ENCODE measurements at regions not wholly inside any gene's neighbourhood (a gene's known extent, or its start where the extent isn't known, plus 50 kb on each side); places are given as distances from the start of the nearest gene placed in this dataset.

DNA sequence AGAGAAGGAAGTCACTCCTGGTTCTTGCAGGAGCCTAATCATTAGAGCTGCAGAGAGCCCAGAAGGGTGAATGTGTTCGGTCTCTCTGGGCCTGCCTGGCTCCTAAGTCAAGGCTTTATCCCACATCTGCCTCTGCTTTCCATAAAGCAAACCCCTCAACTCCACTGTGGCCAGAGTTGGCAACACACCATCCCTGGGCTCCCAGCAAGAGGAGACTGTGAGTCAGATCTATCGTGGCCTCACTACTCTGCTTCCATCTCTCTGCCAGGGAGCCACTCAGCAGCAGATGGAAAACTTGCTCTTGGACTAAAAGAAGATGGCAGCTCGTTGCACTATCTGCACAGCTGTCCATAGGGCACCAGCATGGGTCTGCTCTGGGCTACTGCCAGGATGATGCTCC is 348.2 kb downstream of the FBXW7 start:
- POLR2A ChIA-PET = no interaction called here
- Mint-ChIP-seq H3K4me1 (peaks cover 2% of the 10 kb centered on the region), H3K27me3 (no peaks in the 10 kb centered on the region), H3K4me3 (no peak overlapping the region), H3K9me3 (ENCODE audit: insufficient read depth) (peaks cover 6% of the 10 kb centered on the region), H3K27ac (no peak overlapping the region)
- H2AFZ ChIP-seq (ENCODE audit: insufficient read depth, low read depth, low read length, poor library complexity, severe bottlenecking) = no peak overlapping the region
- no peaks in the 10 kb centered on the region for H3K4me1 ChIP-seq (ENCODE audit: control insufficient read depth in 2 of 2, insufficient read depth in 2 of 2, low read length in 2 of 2)
- no peak overlapping the region for H3K27ac ChIP-seq (ENCODE audit: low read length in 2 of 2)
- CTCF ChIA-PET = no interaction called here
- H3K36me3 ChIP-seq (replicated peaks in 1 of 2; ENCODE audit: control extremely low read depth in 1 of 2, control insufficient read depth in 1 of 2, extremely low read depth in 1 of 2, insufficient read depth in 2 of 2, low read length in 1 of 2) = no peaks in the 10 kb centered on the region
- intact Hi-C loops (cut with micrococcal nuclease) = no loop called here
- no peaks in the 10 kb centered on the region for H3K9me3 ChIP-seq (ENCODE audit: control extremely low read depth in 1 of 3, control insufficient read depth in 2 of 3, insufficient read depth in 1 of 3, low read length in 2 of 3)
- no peaks in the 10 kb centered on the region for H4K20me1 ChIP-seq (ENCODE audit: control insufficient read depth, insufficient read depth, low read length, poor library complexity, severe bottlenecking)
- no peaks in the 10 kb centered on the region for H3K27me3 ChIP-seq (replicated peaks in 1 of 4; ENCODE audit: control extremely low read depth in 1 of 4, control insufficient read depth in 3 of 4, insufficient read depth in 4 of 4, low read length in 3 of 4)
- H3K9ac ChIP-seq (ENCODE audit: low read length) = no peak overlapping the region
- H3K79me2 ChIP-seq (ENCODE audit: control insufficient read depth, insufficient read depth, low read length) = no peaks in the 10 kb centered on the region
- DNase-seq = no peak
- no peak for ATAC-seq (ENCODE audit: low read depth)
- 91% methylated on average over 3 of the region's 3 CpGs for WGBS (ENCODE audit: insufficient coverage)
- H3K4me2 ChIP-seq (replicated peaks; ENCODE audit: low read depth, low read length, poor library complexity, severe bottlenecking) = no peak overlapping the region
- H3K4me3 ChIP-seq (ENCODE audit: control extremely low read depth in 1 of 5, extremely low read depth in 1 of 5, insufficient read depth in 1 of 5, low read depth in 2 of 5, low read length in 4 of 5) = no peak overlapping the region
- TF ChIP-seq, protein P1, sequence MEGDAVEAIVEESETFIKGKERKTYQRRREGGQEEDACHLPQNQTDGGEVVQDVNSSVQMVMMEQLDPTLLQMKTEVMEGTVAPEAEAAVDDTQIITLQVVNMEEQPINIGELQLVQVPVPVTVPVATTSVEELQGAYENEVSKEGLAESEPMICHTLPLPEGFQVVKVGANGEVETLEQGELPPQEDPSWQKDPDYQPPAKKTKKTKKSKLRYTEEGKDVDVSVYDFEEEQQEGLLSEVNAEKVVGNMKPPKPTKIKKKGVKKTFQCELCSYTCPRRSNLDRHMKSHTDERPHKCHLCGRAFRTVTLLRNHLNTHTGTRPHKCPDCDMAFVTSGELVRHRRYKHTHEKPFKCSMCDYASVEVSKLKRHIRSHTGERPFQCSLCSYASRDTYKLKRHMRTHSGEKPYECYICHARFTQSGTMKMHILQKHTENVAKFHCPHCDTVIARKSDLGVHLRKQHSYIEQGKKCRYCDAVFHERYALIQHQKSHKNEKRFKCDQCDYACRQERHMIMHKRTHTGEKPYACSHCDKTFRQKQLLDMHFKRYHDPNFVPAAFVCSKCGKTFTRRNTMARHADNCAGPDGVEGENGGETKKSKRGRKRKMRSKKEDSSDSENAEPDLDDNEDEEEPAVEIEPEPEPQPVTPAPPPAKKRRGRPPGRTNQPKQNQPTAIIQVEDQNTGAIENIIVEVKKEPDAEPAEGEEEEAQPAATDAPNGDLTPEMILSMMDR (IDR thresholded peaks at IDR 0.05) = no peak
- no peak for TF ChIP-seq EZH2 (IDR thresholded peaks at IDR 0.05; ENCODE audit: borderline replicate concordance, insufficient read depth, low read depth, low read length, poor library complexity, severe bottlenecking)

DNA sequence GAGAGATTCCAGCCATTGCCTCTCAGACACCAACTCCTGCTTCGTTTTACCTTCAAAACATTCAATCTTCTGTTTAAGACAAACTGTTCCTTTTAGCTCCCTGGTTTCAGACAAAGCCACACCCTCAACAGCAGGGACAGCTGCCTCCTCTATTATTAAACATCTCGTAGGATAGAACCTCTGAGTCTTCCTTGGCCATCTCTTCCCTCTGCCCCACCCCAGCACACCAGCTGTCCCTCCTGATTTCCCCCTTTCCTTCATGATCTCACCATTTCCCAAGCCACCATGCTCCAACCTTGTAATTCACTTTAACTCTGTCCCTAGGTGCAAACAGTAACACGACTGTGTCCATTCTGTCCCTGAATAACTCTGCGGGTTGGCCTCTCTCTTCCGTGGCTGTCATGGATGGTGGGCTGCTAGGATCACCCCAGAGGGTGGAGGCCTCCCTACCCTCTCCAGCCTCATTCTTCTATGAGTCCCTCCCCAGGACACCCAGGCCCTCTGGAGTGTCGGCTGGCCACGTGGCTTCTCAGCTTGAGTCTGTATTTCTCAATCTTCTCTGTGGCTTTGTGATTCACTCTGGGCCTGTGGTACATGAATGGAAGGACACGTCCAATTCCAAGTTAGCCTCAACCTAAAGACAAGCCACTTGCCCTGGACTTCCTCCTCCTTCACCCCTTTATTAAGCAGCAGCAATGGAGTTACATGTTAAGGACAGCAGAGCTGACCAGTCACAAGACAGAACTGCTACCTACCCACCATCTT is 349.9 kb downstream of the FBXW7 start:
- Histone ChIP-seq H3K9ac (ENCODE audit: low read length) (no peak overlapping the region), H3K4me1 (ENCODE audit: control insufficient read depth in 2 of 2, insufficient read depth in 2 of 2, low read length in 2 of 2) (no peaks in the 10 kb centered on the region), H4K20me1 (ENCODE audit: control insufficient read depth, insufficient read depth, low read length, poor library complexity, severe bottlenecking) (no peaks in the 10 kb centered on the region), H3K79me2 (ENCODE audit: control insufficient read depth, insufficient read depth, low read length) (no peaks in the 10 kb centered on the region), H3K27ac (ENCODE audit: low read length in 2 of 2) (no peak overlapping the region), H3K27me3 (replicated peaks in 1 of 4; ENCODE audit: control extremely low read depth in 1 of 4, control insufficient read depth in 3 of 4, insufficient read depth in 4 of 4, low read length in 3 of 4) (no peaks in the 10 kb centered on the region), H3K4me2 (replicated peaks; ENCODE audit: low read depth, low read length, poor library complexity, severe bottlenecking) (no peak overlapping the region), H2AFZ (ENCODE audit: insufficient read depth, low read depth, low read length, poor library complexity, severe bottlenecking) (no peak overlapping the region), H3K9me3 (ENCODE audit: control extremely low read depth in 1 of 3, control insufficient read depth in 2 of 3, insufficient read depth in 1 of 3, low read length in 2 of 3) (no peaks in the 10 kb centered on the region), H3K4me3 (ENCODE audit: control extremely low read depth in 1 of 5, extremely low read depth in 1 of 5, insufficient read depth in 1 of 5, low read depth in 2 of 5, low read length in 4 of 5) (no peak overlapping the region), H3K36me3 (replicated peaks in 1 of 2; ENCODE audit: control extremely low read depth in 1 of 2, control insufficient read depth in 1 of 2, extremely low read depth in 1 of 2, insufficient read depth in 2 of 2, low read length in 1 of 2) (no peaks in the 10 kb centered on the region)
- Mint-ChIP-seq H3K27me3 (no peaks in the 10 kb centered on the region), H3K27ac (no peak overlapping the region), H3K9me3 (ENCODE audit: insufficient read depth) (peaks cover 6% of the 10 kb centered on the region), H3K4me1 (peaks cover 2% of the 10 kb centered on the region), H3K4me3 (no peak overlapping the region)
- no peak for TF ChIP-seq EZH2 (IDR thresholded peaks at IDR 0.05; ENCODE audit: borderline replicate concordance, insufficient read depth, low read depth, low read length, poor library complexity, severe bottlenecking)
- TF ChIP-seq, protein P1 (IDR thresholded peaks at IDR 0.05) = no peak
- CTCF ChIA-PET = interaction anchor here (0.6 kb wide), 1 partner anchor 24 kb away, joined by 3 read pairs; no protein-coding TSS in a partner anchor
- DNase-seq (no peak), ATAC-seq (ENCODE audit: low read depth) (no peak)
- POLR2A ChIA-PET = no interaction called here
- WGBS (ENCODE audit: insufficient coverage) = 71% methylated on average over 6 of the region's 8 CpGs
- intact Hi-C loops (cut with micrococcal nuclease) = no loop called here

Data from B cell (primary cell).